PC-9 (cell line): ENCODE measurements at regions not wholly inside any gene's neighbourhood (a gene's known extent, or its start where the extent isn't known, plus 50 kb on each side); places are given as distances from the start of the nearest gene placed in this dataset.
"Not testable (repeated sequence)": the region's sequence is repeated elsewhere in the genome, so short reads cannot be mapped to it uniquely, and the experiment has no call there.

Experiments
- BruUV-seq: library from RNA; stranded (reverse); fragments of 400-500 nt; replicated peaks from 2 replicates; lab custom pipeline; 2021; lab: Mats Ljungman, UMichigan
- CTCF ChIA-PET: fragments of 300-600 bp; sonication (Branson Sonifier 250); formaldehyde crosslinking; loops from one replicate; lab custom pipeline; 2022; ENCODE audit warnings: antibody characterized with exemption; lab: Charles Lee
- POLR2A ChIA-PET: fragments of 300-600 bp; sonication (Branson Sonifier 250); formaldehyde crosslinking; loops from one replicate; lab custom pipeline; 2022; ENCODE audit warnings: antibody characterized with exemption; ENCODE audit not compliant: unreplicated experiment; lab: Charles Lee
- DNase-seq, 2 experiments: peaks; one replicate each; pipeline versions ENCODE4 v3.0.0 to v3.0.0-alpha.2; 2015 to 2022; ENCODE audit warnings: mixed read lengths in 1 of 2
- H2AFZ ChIP-seq: fragments of 200-600 bp; sonication (generic); 2 replicates; pipeline ENCODE4 v1.8.1; 2017; ENCODE audit warnings: antibody characterized with exemption
- H3F3A ChIP-seq: fragments of 200-600 bp; sonication (generic); 2 replicates; pipeline ENCODE4 v1.8.1; 2017; ENCODE audit warnings: antibody characterized with exemption, mild to moderate bottlenecking, low read depth; ENCODE audit not compliant: insufficient read depth
- H3K27ac ChIP-seq: fragments of 200-600 bp; sonication (generic); 2 replicates; pipeline ENCODE4 v1.6.1; 2016; ENCODE audit warnings: mixed run types
- H3K27me3 ChIP-seq: fragments of 200-600 bp; sonication (generic); 2 replicates; pipeline ENCODE4 v1.6.1; 2016; ENCODE audit warnings: low read depth, mixed run types; ENCODE audit not compliant: insufficient read depth
- H3K36me3 ChIP-seq: fragments of 200-600 bp; sonication (generic); 2 replicates; pipeline ENCODE4 v1.6.1; 2016; ENCODE audit warnings: low read depth, mixed run types
- H3K4me1 ChIP-seq: fragments of 200-600 bp; sonication (generic); replicated peaks from 2 replicates; pipeline ENCODE4 v1.6.1; 2016; ENCODE audit warnings: mixed run types; ENCODE audit not compliant: insufficient read depth
- H3K4me2 ChIP-seq: fragments of 200-600 bp; sonication (generic); 2 replicates; pipeline ENCODE4 v1.6.1; 2017; ENCODE audit warnings: mixed run types
- H3K4me3 ChIP-seq: fragments of 200-600 bp; sonication (generic); 2 replicates; pipeline ENCODE4 v1.6.1; 2016; ENCODE audit warnings: mixed run types
- H3K79me2 ChIP-seq: fragments of 200-600 bp; sonication (generic); 2 replicates; pipeline ENCODE4 v1.6.1; 2017; ENCODE audit warnings: low read depth, mixed run types
- H3K9me2 ChIP-seq: fragments of 200-600 bp; sonication (generic); 2 replicates; pipeline ENCODE4 v1.8.1; 2017; ENCODE audit warnings: mild to moderate bottlenecking; ENCODE audit not compliant: insufficient read depth
- H3K9me3 ChIP-seq: fragments of 200-600 bp; sonication (generic); 2 replicates; pipeline ENCODE4 v1.8.1; 2016; ENCODE audit warnings: low read depth; ENCODE audit not compliant: insufficient read depth
- H4K20me1 ChIP-seq: fragments of 200-600 bp; sonication (generic); 2 replicates; pipeline ENCODE4 v1.8.1; 2017; ENCODE audit not compliant: insufficient read depth
- CTCF ChIP-seq: fragments of 200-600 bp; sonication (generic); conservative IDR thresholded peaks from 2 replicates; pipeline ENCODE4 v1.6.1; 2017; ENCODE audit warnings: mixed run types, antibody characterized with exemption, mild to moderate bottlenecking, moderate library complexity
- EZH2 ChIP-seq: fragments of 200-600 bp; sonication (generic); IDR thresholded peaks from 2 replicates; pipeline ENCODE4 v1.8.0; 2017; ENCODE audit warnings: antibody characterized with exemption, low read depth
- intact Hi-C: fragments of 100-400 bp; cut with micrococcal nuclease; formaldehyde crosslinking; loops from one replicate; pipeline ENCODE4 v1.10.0; 2022; ENCODE audit not compliant: unreplicated experiment

GRCh38 chrX:953879-954482 is 258.5 kb downstream of the CRLF2 start:
- H3F3A ChIP-seq, result no peaks in the 10 kb centered on the region
- H3K9me2 ChIP-seq, result no peaks in the 10 kb centered on the region
- no peaks in the 10 kb centered on the region for H3K4me1 ChIP-seq
- H3K4me2 ChIP-seq, result no peak overlapping the region
- no peaks in the 10 kb centered on the region for H3K9me3 ChIP-seq
- no peak overlapping the region for H3K27ac ChIP-seq
- H3K4me3 ChIP-seq, result no peak overlapping the region
- BruUV-seq, result no TSS peak
- no peaks in the 10 kb centered on the region for H3K79me2 ChIP-seq
- ChIA-PET CTCF (no interaction called here), POLR2A (no interaction called here)
- TF ChIP-seq CTCF, result no peak
- no peak for TF ChIP-seq EZH2
- H3K27me3 ChIP-seq, result 0 out of 2 replicates have a peak, but pooled peaks cover 3% of the 10 kb centered on the region
- intact Hi-C loops, result no loop called here
- no peak overlapping the region for H2AFZ ChIP-seq
- no peaks in the 10 kb centered on the region for H3K36me3 ChIP-seq
- no peak for DNase-seq
- H4K20me1 ChIP-seq, result no peaks in the 10 kb centered on the region

GRCh38 chrX:952816-953215 is 259.6 kb downstream of the CRLF2 start:
- Histone ChIP-seq H3K36me3 (no peaks in the 10 kb centered on the region), H3F3A (no peaks in the 10 kb centered on the region), H3K4me1 (no peaks in the 10 kb centered on the region), H3K4me3 (no peak overlapping the region), H3K27ac (no peak overlapping the region), H3K27me3 (0 out of 2 replicates have a peak, but pooled peaks cover 3% of the 10 kb centered on the region), H3K9me2 (no peaks in the 10 kb centered on the region), H3K9me3 (no peaks in the 10 kb centered on the region), H3K4me2 (no peak overlapping the region), H3K79me2 (no peaks in the 10 kb centered on the region), H4K20me1 (no peaks in the 10 kb centered on the region), H2AFZ (no peak overlapping the region)
- CTCF ChIA-PET, result no interaction called here
- TF ChIP-seq CTCF, result no peak
- POLR2A ChIA-PET, result no interaction called here
- DNase-seq, result no peak
- intact Hi-C loops, result no loop called here
- no TSS peak for BruUV-seq

GRCh38 chrX:947262-947661 is 265.2 kb downstream of the CRLF2 start:
- H3K9me3 ChIP-seq, H2AFZ ChIP-seq, H3K79me2 ChIP-seq, H3K4me2 ChIP-seq, H3K36me3 ChIP-seq, H3K4me1 ChIP-seq, DNase-seq, BruUV-seq, intact Hi-C loops, H3F3A ChIP-seq, H3K4me3 ChIP-seq, H3K27me3 ChIP-seq, H3K9me2 ChIP-seq, H4K20me1 ChIP-seq, H3K27ac ChIP-seq, POLR2A ChIA-PET, CTCF ChIA-PET: not testable (repeated sequence)

GRCh38 chrX:943035-943434 is 269.4 kb downstream of the CRLF2 start:
- Histone ChIP-seq H3K4me1 (no peaks in the 10 kb centered on the region), H3K4me3 (no peak overlapping the region), H3K27me3 (peaks cover 11% of the 10 kb centered on the region), H3K27ac (no peak overlapping the region), H4K20me1 (no peaks in the 10 kb centered on the region), H3K36me3 (no peaks in the 10 kb centered on the region), H3F3A (no peaks in the 10 kb centered on the region), H2AFZ (no peak overlapping the region), H3K79me2 (no peaks in the 10 kb centered on the region), H3K4me2 (no peak overlapping the region), H3K9me3 (no peaks in the 10 kb centered on the region), H3K9me2 (no peaks in the 10 kb centered on the region)
- POLR2A ChIA-PET, result no interaction called here
- intact Hi-C loops, result no loop called here
- TF ChIP-seq EZH2 (no peak), CTCF (no peak)
- CTCF ChIA-PET, result no interaction called here
- BruUV-seq, result no TSS peak
- DNase-seq, result no peak
